C4-2B (cell line): ENCODE measurements at regions not wholly inside any gene's neighbourhood (a gene's known extent, or its start where the extent isn't known, plus 50 kb on each side); places are given as distances from the start of the nearest gene placed in this dataset.

ENCODE experiments used
- H3K27ac ChIP-seq: fragments of 450-650 bp; 2 replicates; pipeline ENCODE4 v1.5.1; 2017
- CTCF ChIP-seq: fragments of 450-650 bp; conservative IDR thresholded peaks from 2 replicates; pipeline ENCODE4 v1.5.1; 2017; ENCODE audit warnings: mild to moderate bottlenecking
- ZFX ChIP-seq: fragments of 450-650 bp; IDR thresholded peaks from 2 replicates; pipeline ENCODE4 v1.6.1; 2017

- no peak overlapping the region for H3K27ac ChIP-seq
- TF ChIP-seq CTCF (no peak), ZFX (no peak)
Observed at GRCh38 chr10:120369856-120370276, 87.2 kb upstream of the PLPP4 start.

GRCh38 chr10:120371856-120372255 lies 85.2 kb upstream of the PLPP4 start:
- no peak for TF ChIP-seq CTCF
- no peak for TF ChIP-seq ZFX
- no peak overlapping the region for H3K27ac ChIP-seq

GRCh38 chr10:120372917-120373316 lies 84.1 kb upstream of the PLPP4 start:
- H3K27ac ChIP-seq, result no peak overlapping the region
- TF ChIP-seq ZFX, result no peak
- no peak for TF ChIP-seq CTCF

GRCh38 chr10:120375666-120376065 lies 81.4 kb upstream of the PLPP4 start:
- no peak for TF ChIP-seq ZFX
- no peak for TF ChIP-seq CTCF
- no peak overlapping the region for H3K27ac ChIP-seq

- TF ChIP-seq CTCF, result no peak
- TF ChIP-seq ZFX, result no peak
- no peak overlapping the region for H3K27ac ChIP-seq
Observed at GRCh38 chr10:120381931-120382330, 75.1 kb upstream of the PLPP4 start.

GRCh38 chr10:120382360-120382759 lies 74.7 kb upstream of the PLPP4 start:
- no peak overlapping the region for H3K27ac ChIP-seq
- TF ChIP-seq CTCF (no peak), ZFX (no peak)

- no peak overlapping the region for H3K27ac ChIP-seq
- TF ChIP-seq CTCF (no peak), ZFX (no peak)
Observed at GRCh38 chr10:120385992-120386391, 71.0 kb upstream of the PLPP4 start.
